ENCODE measurements at regions not wholly inside any gene's neighbourhood (a gene's known extent, or its start where the extent isn't known, plus 50 kb on each side); places are given as distances from the start of the nearest gene placed in this dataset.

DNA sequence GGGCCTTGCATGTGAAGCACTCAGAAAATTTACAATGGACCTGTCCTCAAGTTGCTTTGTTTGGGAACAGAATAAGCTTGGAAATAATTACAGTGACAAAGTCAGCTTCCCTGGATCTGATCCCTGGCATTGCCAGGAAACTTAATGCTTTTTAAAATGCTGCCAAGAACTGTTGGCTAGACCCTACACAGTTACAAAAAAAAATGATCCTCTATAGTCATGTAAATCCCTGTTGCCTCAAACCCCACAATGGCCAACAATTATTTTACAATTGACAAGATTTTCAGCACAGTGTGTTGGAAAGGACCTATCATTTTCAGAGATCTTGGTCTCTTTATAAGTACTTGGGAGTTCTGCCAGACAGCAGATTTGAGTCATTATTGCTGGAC, 470.4 kb upstream of the ACVR2A start:
- Histone ChIP-seq H3K27ac (ENCODE audit: low read length) (no peak overlapping the region), H3K36me3 (ENCODE audit: control insufficient read depth, insufficient read depth, low read length) (no peaks in the 10 kb centered on the region), H3K4me1 (ENCODE audit: control insufficient read depth, insufficient read depth, low read length) (no peaks in the 10 kb centered on the region), H3K4me3 (ENCODE audit: low read depth in 2 of 2, low read length in 2 of 2) (no peak overlapping the region), H3K27me3 (ENCODE audit: control insufficient read depth, insufficient read depth, low read length) (no peaks in the 10 kb centered on the region), H3K9me3 (ENCODE audit: control insufficient read depth, insufficient read depth, low read depth, low read length) (no peaks in the 10 kb centered on the region)
- intact Hi-C loops (cut with micrococcal nuclease; ENCODE audit: unreplicated experiment) (no loop called here), in situ Hi-C loops (cut with HindIII; ENCODE audit: low pct_unique_long_range_greater_than_20kb, low sequenced_read_pairs) (no loop called here)
- DNase-seq (ENCODE audit: low read depth, low spot score): no peak
- TF ChIP-seq, protein P1, sequence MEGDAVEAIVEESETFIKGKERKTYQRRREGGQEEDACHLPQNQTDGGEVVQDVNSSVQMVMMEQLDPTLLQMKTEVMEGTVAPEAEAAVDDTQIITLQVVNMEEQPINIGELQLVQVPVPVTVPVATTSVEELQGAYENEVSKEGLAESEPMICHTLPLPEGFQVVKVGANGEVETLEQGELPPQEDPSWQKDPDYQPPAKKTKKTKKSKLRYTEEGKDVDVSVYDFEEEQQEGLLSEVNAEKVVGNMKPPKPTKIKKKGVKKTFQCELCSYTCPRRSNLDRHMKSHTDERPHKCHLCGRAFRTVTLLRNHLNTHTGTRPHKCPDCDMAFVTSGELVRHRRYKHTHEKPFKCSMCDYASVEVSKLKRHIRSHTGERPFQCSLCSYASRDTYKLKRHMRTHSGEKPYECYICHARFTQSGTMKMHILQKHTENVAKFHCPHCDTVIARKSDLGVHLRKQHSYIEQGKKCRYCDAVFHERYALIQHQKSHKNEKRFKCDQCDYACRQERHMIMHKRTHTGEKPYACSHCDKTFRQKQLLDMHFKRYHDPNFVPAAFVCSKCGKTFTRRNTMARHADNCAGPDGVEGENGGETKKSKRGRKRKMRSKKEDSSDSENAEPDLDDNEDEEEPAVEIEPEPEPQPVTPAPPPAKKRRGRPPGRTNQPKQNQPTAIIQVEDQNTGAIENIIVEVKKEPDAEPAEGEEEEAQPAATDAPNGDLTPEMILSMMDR (IDR thresholded peaks at IDR 0.05): no peak
- TF ChIP-seq POLR2AphosphoS5 (IDR thresholded peaks at IDR 0.05; ENCODE audit: low read depth, low read length): no peak
- ChIA-PET POLR2A (no interaction called here), CTCF (no interaction called here)
- no TSS peak for BruUV-seq (replicated peaks)
- ATAC-seq: no peak

DNA sequence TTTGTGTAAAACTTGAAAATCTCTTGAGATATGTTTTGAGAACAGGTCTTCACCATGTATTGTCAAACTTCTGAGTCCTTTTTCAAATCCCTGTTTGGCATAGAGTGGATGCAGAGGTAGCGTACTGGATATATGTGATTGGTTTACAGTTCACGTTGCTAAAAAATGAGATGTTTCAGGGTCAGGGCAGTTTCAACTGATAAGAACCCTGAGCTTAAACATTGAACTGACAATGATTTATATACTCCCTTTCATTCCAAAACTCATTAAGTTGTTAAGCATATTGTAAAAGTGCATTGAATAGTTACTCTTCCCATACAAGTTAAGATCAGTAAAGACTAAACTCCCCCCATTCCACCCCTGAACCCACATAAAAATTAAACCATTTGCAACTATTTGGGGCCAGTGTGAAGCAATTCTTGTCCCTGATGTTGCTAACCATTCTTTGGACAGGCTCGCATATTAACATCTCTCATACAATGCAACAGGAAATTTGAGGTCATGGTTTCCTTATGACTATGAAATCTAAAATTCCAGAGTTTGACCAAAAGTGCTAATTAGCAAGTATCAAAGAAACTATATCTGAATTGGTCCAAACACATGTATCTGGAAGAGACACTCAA, 470.9 kb upstream of the ACVR2A start:
- CTCF ChIA-PET: no interaction called here
- POLR2A ChIA-PET: no interaction called here
- intact Hi-C loops (cut with micrococcal nuclease; ENCODE audit: unreplicated experiment): no loop called here
- no peak for TF ChIP-seq REST (IDR thresholded peaks at IDR 0.05; ENCODE audit: insufficient read depth in 1 of 2, low read depth in 2 of 2, low read length in 1 of 2)
- no peak for TF ChIP-seq TCF7L2 (IDR thresholded peaks at IDR 0.05; ENCODE audit: low read depth, low read length)
- TF ChIP-seq POLR2AphosphoS5 (IDR thresholded peaks at IDR 0.05; ENCODE audit: low read depth, low read length): no peak
- TF ChIP-seq, protein P1 (IDR thresholded peaks at IDR 0.05): no peak
- no peak for TF ChIP-seq SIN3A (IDR thresholded peaks at IDR 0.05; ENCODE audit: borderline replicate concordance, insufficient read depth, low read depth, low read length)
- H3K4me1 ChIP-seq (ENCODE audit: control insufficient read depth, insufficient read depth, low read length): no peaks in the 10 kb centered on the region
- H3K27ac ChIP-seq (ENCODE audit: low read length): no peak overlapping the region
- H3K27me3 ChIP-seq (ENCODE audit: control insufficient read depth, insufficient read depth, low read length): no peaks in the 10 kb centered on the region
- in situ Hi-C loops (cut with HindIII; ENCODE audit: low pct_unique_long_range_greater_than_20kb, low sequenced_read_pairs): no loop called here
- H3K36me3 ChIP-seq (ENCODE audit: control insufficient read depth, insufficient read depth, low read length): no peaks in the 10 kb centered on the region
- ATAC-seq (no peak), DNase-seq (ENCODE audit: low read depth, low spot score) (no peak)
- H3K4me3 ChIP-seq (ENCODE audit: low read depth in 2 of 2, low read length in 2 of 2): no peak overlapping the region
- H3K9me3 ChIP-seq (ENCODE audit: control insufficient read depth, insufficient read depth, low read depth, low read length): no peaks in the 10 kb centered on the region
- BruUV-seq (replicated peaks): no TSS peak
